GM21381 (cell line): ENCODE measurements at regions not wholly inside any gene's neighbourhood (a gene's known extent, or its start where the extent isn't known, plus 50 kb on each side); places are given as distances from the start of the nearest gene placed in this dataset.

Experiments used
- ATAC-seq: cut with Tn5 transposase; IDR thresholded peaks from one replicate; pipeline ENCODE4 v1.9.1; 2021; ENCODE audit warnings: mild to moderate bottlenecking, moderate library complexity; ENCODE audit not compliant: unreplicated experiment

DNA sequence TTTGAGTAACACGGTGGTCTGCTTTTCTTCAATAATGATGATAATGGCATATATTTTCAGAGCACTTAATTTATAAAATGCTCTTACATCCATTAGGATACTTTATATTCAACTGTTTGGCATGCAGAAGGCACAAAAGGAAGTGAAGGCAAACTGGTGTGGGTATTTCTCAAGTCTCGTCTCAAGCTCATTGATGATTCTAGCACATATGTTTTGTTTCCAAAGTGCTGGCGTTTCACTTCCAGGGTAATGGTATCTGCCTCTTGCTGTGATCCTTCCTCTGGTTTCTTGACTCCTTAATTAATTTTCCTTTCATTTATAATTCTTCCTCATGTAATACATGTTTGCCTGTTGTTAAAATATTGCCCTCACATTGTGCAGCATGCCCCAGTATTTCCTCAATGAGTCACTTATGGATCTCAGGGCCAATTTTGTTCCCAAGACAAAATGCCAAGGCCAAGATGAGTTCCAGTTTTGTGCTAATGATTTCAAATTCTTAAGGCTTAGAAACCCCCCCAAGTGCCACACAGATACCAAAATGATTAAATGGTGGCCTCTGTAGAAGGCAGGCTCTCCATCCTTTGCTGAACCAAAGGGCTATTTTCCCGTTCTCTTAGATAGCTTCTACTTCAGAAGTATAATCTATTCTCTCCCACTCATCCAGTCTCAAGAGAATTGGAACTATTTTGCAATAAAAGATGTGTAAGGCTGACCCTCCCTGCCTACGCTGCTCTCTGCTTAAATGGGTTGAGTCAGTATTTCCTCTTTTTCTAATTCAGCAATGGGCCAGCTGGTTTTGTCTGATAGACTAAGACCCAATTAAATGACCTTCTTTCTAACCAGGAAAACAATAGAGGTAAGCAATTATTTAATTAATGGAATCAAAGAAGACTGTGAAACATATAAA is 171.2 kb downstream of the ZNF365 start:
- no peak for ATAC-seq

DNA sequence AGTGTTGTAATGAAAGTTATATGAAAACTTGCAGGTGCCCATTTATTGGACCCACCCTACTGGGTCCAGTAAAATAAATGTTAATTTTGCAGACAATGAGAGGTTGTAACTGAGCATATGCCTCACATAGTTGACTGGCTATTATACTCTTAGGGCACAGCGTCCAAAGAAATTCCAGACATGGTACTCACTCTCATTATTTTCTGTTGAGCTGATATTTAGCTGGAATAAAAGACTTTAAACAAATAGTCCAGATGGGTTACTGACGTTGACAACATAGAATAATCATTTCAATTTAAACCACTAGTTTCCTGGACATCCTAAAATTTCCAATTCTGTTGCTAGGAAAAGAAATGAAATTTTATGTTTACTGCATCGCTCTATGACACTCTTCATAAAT is 174.5 kb downstream of the ZNF365 start:
- ATAC-seq, result no peak

DNA sequence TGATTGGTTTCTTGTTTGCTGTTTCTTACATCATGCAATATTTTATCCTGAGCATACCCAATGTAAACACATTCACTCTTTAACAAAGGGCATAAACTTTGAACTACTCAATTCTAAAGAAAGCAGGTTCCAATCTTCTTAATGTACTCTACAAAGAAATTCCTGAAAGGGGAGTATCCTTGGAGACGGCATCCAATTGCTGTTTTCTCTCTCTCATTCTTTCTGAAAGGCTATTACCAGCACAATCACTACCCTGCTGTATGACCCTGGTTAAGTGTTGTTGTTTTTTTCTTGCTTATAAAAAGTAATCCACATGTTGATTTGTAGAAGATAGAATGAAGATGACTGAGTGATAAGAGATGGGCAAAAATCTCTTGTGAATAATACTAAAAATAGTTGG is 176.0 kb downstream of the ZNF365 start:
- ATAC-seq, result no peak

DNA sequence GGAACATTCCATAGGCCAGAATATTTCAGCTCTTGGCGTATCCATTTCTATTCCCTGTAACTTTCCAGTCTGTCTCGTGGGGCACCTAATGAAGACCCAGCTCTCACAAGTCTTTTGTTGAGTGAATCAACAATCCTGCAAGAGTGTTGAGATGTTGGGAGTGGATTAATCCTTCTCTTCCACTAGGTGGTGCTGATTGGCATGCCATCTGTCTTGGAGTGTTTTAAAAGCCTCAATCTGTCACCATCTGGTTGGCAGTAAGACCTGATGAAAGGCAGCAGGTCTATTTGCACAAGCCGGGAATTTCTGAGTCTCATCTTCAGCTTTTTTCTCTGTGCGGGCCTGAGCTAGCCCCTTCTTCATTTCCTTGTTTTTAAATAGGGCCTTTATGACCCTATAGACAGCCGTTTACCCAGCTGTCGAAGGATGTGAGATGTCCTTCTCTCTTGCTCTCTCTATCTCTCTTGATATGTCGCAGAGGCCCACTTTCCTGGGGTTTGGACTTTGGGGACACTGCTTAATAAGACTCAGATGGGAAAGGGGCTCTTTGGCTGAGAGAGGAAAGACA is 180.5 kb downstream of the ZNF365 start:
- peak; percentile 71 for ATAC-seq

DNA sequence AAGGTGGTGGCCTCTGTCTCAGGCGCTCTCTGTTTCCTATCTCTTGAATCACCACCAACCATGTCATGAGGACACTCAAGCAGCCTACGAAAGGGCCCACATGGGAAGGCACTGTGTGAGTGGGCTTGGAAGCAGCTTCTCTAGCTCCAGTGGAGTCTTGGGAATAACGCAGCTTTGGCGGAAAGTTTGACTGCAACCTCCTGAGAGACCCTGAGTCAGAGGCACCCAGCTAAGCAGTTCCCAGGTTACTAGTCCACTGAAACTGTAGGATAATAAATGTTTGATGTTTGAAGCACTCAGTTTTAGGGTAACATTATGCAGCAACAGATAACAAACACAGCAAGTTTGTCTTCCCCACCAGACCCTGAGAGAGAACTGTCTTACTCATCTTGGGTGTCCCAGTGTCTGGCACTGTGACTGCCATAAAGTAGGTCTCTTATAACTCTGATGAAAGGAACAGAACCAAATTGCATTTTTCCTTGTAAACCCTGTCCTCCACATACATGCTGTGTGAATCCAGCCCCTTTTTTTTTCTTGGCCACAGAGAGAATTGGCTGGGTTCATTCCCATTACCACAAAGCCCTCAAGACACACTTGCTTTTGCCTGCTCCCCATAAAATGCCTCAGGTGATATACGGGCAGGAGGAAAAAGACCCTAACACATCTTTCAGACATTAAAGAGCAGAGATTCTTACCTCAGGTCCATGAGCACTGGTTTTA is 185.5 kb downstream of the ZNF365 start:
- ATAC-seq, result no peak

DNA sequence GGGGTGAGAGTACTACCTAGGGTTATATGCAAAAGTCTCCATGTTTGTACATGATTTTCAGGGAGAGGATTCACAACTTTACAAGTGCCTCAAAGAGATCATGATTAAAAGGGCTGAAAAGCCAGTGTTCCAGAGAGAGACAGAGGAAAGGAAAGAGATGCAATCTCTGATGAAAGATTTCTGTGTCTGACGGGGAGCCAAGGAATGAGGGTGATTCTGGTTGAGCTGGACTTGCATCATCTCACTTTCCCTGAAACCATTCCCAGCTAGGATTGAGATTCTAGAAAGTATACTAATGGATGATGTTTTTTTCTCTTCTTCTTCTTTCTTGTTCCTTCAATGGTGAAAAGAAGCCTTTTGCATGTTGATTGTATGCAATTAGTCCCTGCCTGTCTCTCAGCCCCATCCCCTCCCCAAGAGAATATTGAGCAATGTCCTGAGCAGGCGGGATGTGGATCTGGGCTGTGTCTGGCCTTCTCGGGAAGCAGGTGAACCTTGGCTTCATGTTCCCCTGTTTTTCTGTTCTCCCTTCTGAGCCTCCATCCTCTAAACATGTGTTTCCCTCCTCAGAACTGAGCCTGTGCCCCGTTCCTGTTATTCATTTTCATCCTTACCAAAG is 186.1 kb downstream of the ZNF365 start:
- ATAC-seq, result no peak

DNA sequence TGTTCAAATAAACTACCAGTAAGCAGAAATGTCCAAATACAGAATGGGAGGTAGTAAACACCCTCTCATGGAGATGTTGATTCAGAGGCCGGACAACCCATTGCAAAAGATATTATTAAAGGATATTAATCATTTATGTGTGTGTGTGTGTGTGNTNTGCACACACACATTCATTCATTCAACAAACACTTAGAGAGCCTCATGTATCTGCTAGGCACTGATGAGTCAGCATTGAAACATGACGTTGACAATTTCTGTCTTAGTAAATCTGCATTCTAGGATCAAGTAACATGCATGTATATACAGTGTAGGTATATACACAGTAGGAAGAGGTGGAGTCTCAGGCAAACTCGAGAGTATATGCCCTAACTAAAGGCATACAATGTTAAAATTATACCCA is 187.0 kb downstream of the ZNF365 start:
- no peak for ATAC-seq

DNA sequence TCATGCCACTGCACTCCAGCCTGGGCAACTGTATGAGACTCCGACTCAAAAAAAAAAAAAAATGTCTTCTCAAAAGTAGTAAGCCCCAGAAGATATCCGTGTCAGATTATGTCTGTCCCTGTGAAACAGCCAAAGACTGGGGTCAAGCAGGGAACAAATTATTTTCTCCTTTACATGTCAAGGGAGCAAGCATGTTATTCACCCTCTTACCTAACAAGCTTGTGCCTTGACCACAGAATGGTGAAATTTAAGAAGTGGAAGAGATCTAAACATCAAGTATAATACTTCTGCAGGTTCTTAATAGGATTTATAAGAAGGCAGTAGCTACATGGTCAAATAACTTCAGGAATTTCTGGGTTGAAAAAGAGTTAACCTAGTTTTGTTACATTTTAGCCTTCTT is 187.9 kb downstream of the ZNF365 start:
- no peak for ATAC-seq

DNA sequence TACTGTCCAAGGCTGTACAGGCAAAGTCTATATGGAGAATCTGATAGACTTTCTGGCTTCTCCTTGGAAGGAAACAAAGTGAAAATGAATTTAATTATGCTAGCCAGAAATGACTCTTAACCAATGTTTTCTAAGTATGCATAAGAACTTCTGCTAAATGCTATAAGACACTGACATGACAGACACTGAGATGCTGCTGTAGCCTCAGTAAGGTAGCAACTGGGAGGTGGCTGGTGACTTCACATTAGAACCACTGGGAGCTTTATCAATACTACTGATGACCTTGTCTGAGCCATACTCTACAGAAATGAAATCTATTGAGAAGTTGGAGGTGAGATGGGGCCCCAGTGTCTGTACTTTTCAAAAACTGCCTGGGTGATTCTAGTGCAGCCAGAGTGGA is 188.6 kb downstream of the ZNF365 start:
- ATAC-seq, result no peak

DNA sequence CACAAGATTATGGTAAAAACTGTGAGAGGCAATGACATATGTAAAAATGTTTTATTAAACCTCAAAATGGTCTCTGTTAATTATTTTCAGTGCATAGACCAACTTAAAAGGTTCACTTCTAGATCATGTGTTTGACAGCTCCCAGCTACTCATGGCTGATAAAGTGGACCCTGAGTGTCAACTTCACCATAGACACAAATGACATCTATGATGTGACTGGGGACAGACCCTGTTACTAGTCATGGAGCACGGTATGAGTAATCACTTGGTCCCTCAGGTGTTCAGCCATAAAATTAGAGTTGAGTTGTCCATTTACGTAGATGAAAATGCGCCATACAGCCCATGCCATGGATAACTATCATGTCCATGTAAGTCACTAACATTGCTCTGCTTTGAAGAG is 199.8 kb downstream of the ZNF365 start:
- ATAC-seq, result no peak

DNA sequence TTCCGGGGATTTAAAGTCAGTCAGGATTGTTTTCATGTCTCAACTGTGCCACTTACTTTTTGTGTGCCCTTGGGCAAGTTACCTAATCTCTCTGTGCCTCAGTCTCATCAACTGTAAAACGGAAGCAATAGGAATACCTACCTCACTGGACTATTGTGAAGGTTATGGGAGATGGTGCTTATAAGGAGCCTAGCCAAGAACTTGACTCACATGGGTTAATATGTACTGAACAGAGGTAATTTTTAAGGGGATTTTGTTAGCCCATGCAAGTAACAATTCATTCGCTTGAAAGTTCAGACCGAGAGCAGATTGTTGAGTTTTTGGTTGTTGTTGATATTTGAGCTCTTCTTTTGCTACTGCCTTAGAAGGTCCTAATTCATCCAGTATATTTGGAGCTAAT is 202.9 kb downstream of the ZNF365 start:
- no peak for ATAC-seq

DNA sequence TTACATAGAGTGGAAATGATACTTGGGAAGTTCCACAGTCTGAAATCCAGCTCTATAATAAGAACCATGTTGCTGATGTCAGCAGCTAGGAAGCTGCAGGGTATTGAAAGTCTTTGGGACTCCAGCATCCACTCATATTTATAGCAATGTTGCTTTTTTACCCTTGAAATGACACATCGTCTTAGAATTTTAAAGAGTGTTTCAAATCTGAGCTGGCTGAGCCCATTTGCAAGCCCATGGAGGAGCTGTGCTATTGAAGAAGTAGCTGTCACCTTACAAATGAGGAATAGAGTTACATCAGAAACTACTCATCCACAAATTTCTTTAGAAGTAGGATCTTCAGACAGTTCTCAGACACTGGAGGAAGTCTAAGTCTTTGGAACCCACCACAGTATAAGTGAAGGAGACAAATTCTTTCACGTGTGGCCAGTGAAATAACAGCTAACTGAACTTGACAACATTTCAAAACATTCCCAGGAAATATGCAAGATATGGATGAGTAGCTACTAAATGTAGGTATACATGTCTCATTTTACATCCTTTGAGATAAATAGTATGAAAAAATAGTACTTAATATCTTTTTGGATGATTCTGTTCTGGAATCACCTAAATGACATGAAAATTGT is 203.6 kb downstream of the ZNF365 start:
- ATAC-seq, result no peak

DNA sequence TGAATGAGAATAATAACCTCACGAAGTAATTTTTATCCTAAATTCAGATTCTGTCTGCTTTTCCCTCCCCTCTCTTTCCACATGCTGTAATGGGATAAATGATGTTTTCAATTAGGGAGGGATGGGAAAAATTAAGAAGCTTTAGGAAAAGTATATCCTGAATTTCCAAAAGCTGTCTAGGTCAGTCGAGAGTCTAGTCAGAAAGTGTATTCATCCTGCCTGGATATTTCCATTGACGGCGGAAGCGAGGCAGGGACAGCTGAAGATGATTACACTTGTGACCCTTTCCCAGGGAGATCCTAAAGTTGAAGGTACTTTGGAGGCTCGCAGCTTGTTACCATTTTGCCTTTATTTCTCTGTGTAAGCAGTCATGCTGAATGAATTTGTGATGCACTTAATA is 204.1 kb downstream of the ZNF365 start:
- no peak for ATAC-seq

DNA sequence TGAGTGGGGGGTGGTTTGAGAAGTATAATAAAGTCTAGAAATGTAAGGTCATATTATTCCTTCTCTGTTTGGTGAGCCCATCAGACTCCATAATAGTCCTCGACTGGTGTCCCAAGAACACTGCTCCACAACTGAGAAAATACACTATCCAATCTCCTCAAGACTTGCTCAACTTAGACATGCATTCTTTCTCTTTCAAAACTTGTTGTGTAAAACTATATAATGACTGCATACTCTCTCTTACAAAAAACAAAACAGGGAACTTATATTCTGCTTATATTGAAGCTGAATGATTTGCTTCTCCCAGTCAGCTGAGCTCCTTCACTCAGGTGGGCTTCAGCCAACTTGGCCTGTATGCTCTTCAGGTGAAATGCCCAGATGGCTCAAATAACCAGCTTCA is 204.7 kb downstream of the ZNF365 start:
- no peak for ATAC-seq

DNA sequence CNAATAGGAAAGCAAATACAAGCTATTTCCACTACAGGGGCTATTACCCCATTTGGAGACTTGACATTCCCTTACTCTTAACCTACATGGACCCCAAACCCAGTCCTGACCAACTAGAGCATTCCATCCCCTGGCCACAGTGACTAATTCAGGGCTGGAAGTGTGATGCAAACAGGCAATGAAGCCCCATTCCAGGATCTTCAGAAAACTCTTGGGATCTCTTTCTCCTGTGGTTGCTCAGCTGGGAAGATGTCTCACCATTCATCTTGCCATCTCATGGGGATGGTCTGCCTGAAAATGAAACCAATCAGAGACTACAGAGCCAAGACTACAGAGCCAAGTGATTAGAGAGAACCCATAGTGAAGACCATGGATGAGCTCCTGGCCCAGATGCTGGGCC is 206.2 kb downstream of the ZNF365 start:
- no peak for ATAC-seq

DNA sequence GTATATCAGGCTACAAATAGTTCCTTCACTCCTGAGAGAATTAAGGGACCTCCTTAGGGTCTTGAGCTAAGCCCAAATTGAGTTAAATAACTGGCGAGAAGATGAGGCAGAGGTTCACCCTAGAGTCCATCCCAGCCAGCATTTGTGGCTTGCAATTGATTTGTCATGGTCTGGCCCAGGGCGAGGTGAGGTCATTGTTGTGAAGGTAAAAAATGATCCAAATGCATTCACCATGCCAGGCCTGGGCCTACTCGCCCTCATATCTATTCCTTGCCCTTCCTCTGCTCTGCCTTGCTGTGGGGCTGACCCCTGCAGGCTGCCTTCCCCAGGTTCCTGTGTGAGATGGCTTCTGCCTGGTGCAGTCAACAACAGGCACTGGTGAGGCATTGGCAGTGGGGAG is 207.2 kb downstream of the ZNF365 start:
- no peak for ATAC-seq

DNA sequence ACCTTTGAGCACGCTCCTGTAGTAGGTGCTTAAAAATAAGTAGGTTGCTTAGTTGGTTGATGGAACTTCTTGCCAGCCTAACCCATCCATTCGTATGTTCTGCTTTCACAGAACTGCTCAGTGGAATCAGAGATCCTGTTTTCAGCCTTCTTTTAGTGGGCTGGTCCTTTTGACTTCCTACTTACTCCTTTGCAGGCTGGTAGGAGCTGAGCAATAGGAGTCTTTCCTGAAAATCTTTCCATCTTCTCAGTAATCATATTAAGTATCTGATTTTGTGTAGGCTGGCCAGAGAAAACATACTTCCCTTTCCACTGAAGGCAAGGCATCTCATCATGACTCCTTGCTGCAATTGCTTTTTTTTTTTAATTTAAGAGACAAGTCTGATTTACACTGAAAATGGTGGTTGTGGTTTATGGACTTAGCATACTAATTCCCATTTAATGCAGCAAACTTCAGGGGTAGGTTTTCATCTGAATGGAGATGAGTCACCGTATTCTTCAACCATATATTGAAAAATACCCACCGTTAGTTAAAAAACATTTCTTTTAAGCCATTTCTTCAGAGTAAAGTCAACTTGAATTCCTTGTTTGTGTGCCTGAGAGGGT is 208.0 kb downstream of the ZNF365 start:
- ATAC-seq, result no peak

DNA sequence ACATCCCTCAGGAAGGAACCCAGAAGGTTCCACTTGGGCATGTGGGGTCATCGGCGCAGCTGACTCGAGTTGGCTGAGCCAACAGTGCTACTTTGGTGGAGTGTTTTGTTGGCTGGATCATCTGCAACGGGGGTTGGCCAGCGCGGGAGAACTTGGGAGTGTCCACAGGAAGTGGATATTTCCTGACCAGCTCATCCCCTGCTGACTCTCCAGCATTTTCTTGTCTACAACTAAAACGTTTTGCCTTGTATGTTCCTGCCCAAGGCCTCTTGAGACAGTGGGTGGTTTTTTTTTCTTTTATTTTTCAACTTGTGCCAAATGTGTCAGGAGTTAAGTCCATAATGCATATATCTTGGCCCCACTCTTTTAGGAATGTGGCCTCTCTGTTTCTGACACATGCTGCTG is 208.6 kb downstream of the ZNF365 start:
- no peak for ATAC-seq

DNA sequence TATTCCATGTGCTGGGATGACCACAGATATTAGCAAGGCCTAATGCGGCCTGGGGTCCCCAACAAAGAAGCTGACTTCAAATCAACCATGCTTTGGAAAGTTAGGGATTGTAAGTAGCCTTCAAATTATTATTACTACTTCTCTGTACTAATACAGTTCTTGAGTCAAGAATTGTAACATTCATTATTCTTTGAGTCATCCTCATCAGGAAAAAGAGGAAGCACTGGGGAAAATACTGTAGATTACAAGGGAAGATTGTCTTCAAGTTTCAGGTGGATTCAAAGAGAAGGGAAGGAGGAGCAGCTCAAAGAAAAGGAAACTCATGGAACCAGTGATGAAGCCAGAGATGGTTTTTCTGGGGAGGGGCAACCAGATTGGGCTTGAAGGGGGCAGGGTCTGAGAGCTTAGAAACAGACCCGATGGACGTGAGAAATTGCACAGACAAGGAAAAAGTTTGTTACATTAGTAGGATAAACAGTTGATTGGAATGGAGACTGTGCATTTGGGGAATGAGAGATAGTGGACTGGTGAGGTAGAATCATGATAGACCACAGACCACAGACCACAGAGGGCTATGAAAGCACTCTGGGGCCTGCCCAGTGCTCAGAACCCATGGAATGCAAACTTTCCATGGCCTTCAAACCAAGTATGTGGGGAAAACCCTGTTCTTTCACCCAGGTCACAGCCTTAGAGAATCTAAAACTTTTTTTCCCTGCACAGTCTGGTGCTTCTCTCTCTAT is 209.9 kb downstream of the ZNF365 start:
- peak; percentile 52 for ATAC-seq

DNA sequence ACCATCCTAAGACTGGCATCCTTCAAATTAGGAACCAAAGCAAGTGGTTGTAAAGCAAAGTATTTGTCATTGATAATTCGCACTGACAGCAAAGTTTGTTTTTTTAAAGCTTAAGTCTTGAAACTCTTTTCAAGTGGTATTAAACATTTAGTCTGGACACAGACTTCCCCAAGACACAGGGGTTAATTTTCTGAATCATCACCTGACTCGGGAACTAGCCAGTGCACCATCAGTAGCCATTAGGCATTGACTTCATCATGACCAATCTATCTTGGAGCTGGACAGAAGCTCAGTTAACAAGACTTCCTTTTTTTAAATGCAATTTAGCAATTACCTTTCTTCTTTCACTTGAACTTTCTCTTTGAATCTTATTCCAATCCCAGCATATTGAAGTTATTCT is 210.6 kb downstream of the ZNF365 start:
- ATAC-seq, result no peak
